SK-N-SH treated with all-trans-retinoic acid at 6 μM for 48 hours (cell line): ENCODE measurements at regions not wholly inside any gene's neighbourhood (a gene's known extent, or its start where the extent isn't known, plus 50 kb on each side); places are given as distances from the start of the nearest gene placed in this dataset.

Experiments used
- BACH2 ChIP-seq: fragments of 250-450 bp; sonication (Bioruptor Pico); IDR thresholded peaks from 2 replicates; pipeline ENCODE4 v1.9.0; 2021; ENCODE audit warnings: mild to moderate bottlenecking, borderline replicate concordance
- CREB5 ChIP-seq: fragments of 250-450 bp; sonication (Bioruptor Pico); IDR thresholded peaks from 2 replicates; pipeline ENCODE4 v1.5.1; 2020; ENCODE audit warnings: low read depth, mild to moderate bottlenecking, moderate library complexity
- CSRNP3 ChIP-seq: fragments of 250-450 bp; sonication (Bioruptor Pico); IDR thresholded peaks from 2 replicates; pipeline ENCODE4 v1.5.1; 2021; ENCODE audit warnings: mild to moderate bottlenecking, moderate library complexity
- GLIS3 ChIP-seq: fragments of 250-450 bp; sonication (Bioruptor Pico); IDR thresholded peaks from 2 replicates; pipeline ENCODE4 v1.5.0; 2020; ENCODE audit warnings: mild to moderate bottlenecking, moderate library complexity
- PATZ1 ChIP-seq: fragments of 250-450 bp; sonication (Bioruptor Pico); IDR thresholded peaks from 2 replicates; pipeline ENCODE4 v1.8.0; 2020; ENCODE audit warnings: mild to moderate bottlenecking, moderate library complexity, borderline replicate concordance
- ZC3H10 ChIP-seq: fragments of 250-450 bp; sonication (Bioruptor Pico); IDR thresholded peaks from 2 replicates; pipeline ENCODE4 v1.5.1; 2021; ENCODE audit warnings: mild to moderate bottlenecking, moderate library complexity
- ZFP3 ChIP-seq: fragments of 250-450 bp; sonication (Bioruptor Pico); IDR thresholded peaks from 2 replicates; pipeline ENCODE4 v1.5.0; 2020; ENCODE audit warnings: mild to moderate bottlenecking, moderate library complexity
- ZFP30 ChIP-seq: fragments of 450-650 bp; formaldehyde crosslinking; IDR thresholded peaks from 2 replicates; pipeline ENCODE4 v1.5.0; 2022; ENCODE audit warnings: mild to moderate bottlenecking, moderate library complexity
- ZNF565 ChIP-seq: fragments of 450-650 bp; formaldehyde crosslinking; conservative IDR thresholded peaks from 2 replicates; pipeline ENCODE4 v1.5.0; 2020; ENCODE audit warnings: low read depth, mild to moderate bottlenecking, moderate library complexity
- ZNF8 ChIP-seq: fragments of 450-650 bp; formaldehyde crosslinking; IDR thresholded peaks from 2 replicates; pipeline ENCODE4 v1.5.0; 2020; ENCODE audit warnings: mild to moderate bottlenecking, moderate library complexity

- TF ChIP-seq ZNF8 (CRISPR knock-in tag) = no peak
- no peak for TF ChIP-seq PATZ1 (CRISPR knock-in tag)
- no peak for TF ChIP-seq CSRNP3 (CRISPR knock-in tag)
- no peak for TF ChIP-seq ZNF565 (CRISPR knock-in tag)
- no peak for TF ChIP-seq BACH2 (CRISPR knock-in tag)
- no peak for TF ChIP-seq CREB5 (CRISPR knock-in tag)
- no peak for TF ChIP-seq GLIS3 (CRISPR knock-in tag)
- TF ChIP-seq ZFP30 (CRISPR knock-in tag) = no peak
- no peak for TF ChIP-seq ZC3H10 (CRISPR knock-in tag)
- TF ChIP-seq ZFP3 = no peak
Measured at GRCh38 chr5:71830681-71831539, 111.8 kb downstream of the CARTPT start.
